ENCODE measurements at regions not wholly inside any gene's neighbourhood (a gene's known extent, or its start where the extent isn't known, plus 50 kb on each side); places are given as distances from the start of the nearest gene placed in this dataset.
"Not testable (repeated sequence)": the region's sequence is repeated elsewhere in the genome, so short reads cannot be mapped to it uniquely, and the experiment has no call there.

- intact Hi-C loops (cut with micrococcal nuclease), result no loop called here
These were observed 168.8 kb downstream of the POLR2M start for GRCh38 chr15:57875347-57875746.

DNA sequence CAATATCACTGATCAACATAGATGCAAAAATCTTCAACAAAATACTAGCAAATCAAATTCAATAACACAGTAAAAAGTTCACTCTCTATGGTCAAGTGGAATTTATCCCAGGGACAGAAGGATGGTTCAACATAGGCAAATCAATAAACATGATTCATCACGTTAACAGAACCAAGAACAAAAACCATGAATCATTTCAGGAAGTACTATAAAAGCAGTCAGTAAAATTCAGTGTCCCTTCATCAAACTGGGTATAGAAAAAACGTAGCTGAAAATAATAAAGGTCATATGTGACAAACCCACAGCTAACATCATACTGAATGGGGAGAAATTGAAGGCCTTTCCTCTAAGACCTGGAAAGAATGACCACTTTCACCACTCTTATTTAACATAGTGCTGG, 172.1 kb downstream of the POLR2M start:
- intact Hi-C loops (cut with micrococcal nuclease), result no loop called here

DNA sequence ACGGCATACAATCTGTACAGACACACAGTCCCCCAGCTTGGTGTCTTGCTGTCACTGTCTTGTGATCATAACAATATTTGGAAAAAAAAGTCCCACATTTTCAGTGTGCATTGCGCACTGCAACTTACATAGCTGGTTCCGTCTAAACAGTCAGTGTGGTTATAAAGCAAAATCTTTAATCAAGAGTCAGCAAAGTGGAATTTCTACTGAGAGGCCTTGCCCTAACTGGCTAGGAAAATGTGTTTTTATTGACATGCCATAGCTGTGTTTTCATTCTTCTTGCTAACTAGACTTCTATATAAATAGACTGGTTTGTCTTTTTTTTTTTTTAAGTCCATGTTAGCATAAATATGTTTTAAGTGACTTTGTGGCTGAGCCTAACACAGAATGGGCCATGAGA, 174.8 kb downstream of the POLR2M start:
- intact Hi-C loops (cut with micrococcal nuclease), result no loop called here

DNA sequence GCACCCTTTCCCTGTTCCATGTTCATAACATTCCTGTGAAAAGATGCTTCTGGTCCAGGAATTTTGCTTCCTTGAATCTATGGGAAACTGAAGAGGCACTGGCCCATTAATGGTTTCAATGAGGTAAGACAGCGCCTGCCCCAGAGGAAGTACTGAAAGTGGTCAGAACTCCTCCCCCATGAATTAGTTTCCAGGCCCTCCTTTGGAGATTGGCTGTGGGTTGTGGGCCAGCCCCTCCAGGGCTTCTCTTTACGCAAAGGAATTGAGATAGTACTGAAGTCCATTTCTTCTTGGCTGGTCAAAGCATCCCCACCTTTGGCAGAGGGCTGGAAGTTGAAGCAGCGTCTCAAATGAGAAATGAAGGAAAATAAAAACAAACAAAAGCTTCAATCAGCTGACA, 175.5 kb downstream of the POLR2M start:
- intact Hi-C loops (cut with micrococcal nuclease), result no loop called here

GRCh38 chr15:57883701-57884100, 177.2 kb downstream of the POLR2M start:
- intact Hi-C loops (cut with micrococcal nuclease), result no loop called here

- intact Hi-C loops (cut with micrococcal nuclease), result no loop called here
These were observed 178.4 kb downstream of the POLR2M start for GRCh38 chr15:57884936-57885335.

GRCh38 chr15:57885435-57885834, 178.9 kb downstream of the POLR2M start:
- intact Hi-C loops (cut with micrococcal nuclease), result no loop called here

- intact Hi-C loops (cut with micrococcal nuclease), result no loop called here
These were observed 177.7 kb downstream of the ALDH1A2 start for GRCh38 chr15:57887825-57888224.

GRCh38 chr15:57890351-57890750, 175.2 kb downstream of the ALDH1A2 start:
- intact Hi-C loops (cut with micrococcal nuclease), result loop anchor here (5.0 kb wide), 1 partner anchor 1432 kb away; no protein-coding TSS in a partner anchor

GRCh38 chr15:57890878-57891277, 174.6 kb downstream of the ALDH1A2 start:
- intact Hi-C loops (cut with micrococcal nuclease), result loop anchor here (5.0 kb wide), 1 partner anchor 1431 kb away; no protein-coding TSS in a partner anchor

GRCh38 chr15:57892181-57892580, 173.3 kb downstream of the ALDH1A2 start:
- intact Hi-C loops (cut with micrococcal nuclease), result loop anchor here (5.0 kb wide), 1 partner anchor 1430 kb away; no protein-coding TSS in a partner anchor

DNA sequence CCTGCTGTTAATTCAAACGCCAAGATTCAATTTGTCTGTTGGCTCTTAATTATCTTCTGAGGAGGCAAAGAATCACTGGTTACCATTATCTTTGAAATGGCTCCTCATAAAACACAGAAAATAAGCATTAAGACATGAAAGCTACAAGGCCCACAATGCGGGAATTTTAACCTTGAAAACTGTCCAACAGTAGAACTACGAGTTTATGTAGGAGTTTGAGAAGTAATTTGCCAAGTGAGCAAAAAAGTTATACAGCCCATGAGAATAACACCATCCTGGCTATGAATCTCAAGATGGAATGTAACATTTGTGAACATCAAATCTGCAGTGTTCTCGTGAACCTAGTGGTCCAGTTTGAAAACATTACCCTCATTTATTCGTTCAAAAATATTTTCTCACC, 172.5 kb downstream of the ALDH1A2 start:
- intact Hi-C loops (cut with micrococcal nuclease), result loop anchor here (5.0 kb wide), 1 partner anchor 1429 kb away; no protein-coding TSS in a partner anchor

- intact Hi-C loops (cut with micrococcal nuclease), result no loop called here
These were observed 170.2 kb downstream of the ALDH1A2 start for GRCh38 chr15:57895291-57895690.

GRCh38 chr15:57896114-57896513, 169.4 kb downstream of the ALDH1A2 start:
- intact Hi-C loops (cut with micrococcal nuclease), result no loop called here

GRCh38 chr15:57896899-57897298, 168.6 kb downstream of the ALDH1A2 start:
- intact Hi-C loops (cut with micrococcal nuclease), result not testable (repeated sequence)

DNA sequence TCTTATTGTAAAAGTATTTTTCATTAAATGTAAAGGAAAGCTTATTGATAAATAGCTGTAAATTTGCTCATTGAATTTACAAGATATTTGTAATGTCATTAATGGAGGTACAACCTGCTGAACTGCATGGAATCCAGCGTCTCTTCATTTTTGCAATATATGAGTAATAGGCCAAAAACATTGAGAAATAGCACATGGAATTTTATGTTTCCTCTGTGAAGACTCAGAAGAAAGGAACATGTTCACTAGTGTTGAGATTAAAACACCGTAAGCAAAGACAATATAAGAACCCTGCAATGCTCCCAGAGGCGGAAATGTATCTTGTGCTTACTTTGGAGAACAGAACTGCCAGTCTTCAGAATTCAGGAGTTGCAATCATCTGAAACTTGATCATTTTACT, 167.6 kb downstream of the ALDH1A2 start:
- intact Hi-C loops (cut with micrococcal nuclease), result no loop called here

DNA sequence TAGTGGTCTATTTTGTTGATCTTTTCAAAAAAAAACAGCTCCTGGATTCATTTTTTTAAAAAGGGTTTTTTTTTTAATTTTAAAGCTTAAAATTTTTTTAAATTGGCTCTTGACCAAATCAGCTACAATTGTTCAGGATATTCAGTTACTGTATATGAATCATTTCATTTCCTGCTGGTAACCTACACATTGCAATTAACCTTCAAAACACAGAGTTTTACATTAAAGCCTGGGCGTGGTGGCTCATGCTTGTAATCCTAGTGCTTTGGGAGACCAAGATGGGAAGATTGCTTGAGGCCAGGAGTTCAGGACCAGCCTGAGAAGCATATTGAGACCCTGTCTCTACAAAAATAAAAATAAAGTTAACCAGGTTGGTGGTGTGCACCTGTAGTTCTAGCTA, 163.4 kb downstream of the ALDH1A2 start:
- intact Hi-C loops (cut with micrococcal nuclease), result no loop called here
